ENCODE measurements at regions not wholly inside any gene's neighbourhood (a gene's known extent, or its start where the extent isn't known, plus 50 kb on each side); places are given as distances from the start of the nearest gene placed in this dataset.

- Histone ChIP-seq H3K9me3 (ENCODE audit: insufficient read depth, low read length, severe bottlenecking) (no peaks in the 10 kb centered on the region), H3K27ac (ENCODE audit: low read length) (no peak overlapping the region), H3K4me2 (ENCODE audit: insufficient read depth, low read length) (no peak overlapping the region), H2AFZ (ENCODE audit: low read depth, low read length) (no peak overlapping the region), H3K4me3 (ENCODE audit: low read depth in 1 of 2, low read length in 2 of 2) (no peak overlapping the region), H3K27me3 (ENCODE audit: insufficient read depth, low read length, poor library complexity) (no peaks in the 10 kb centered on the region), H3K79me2 (ENCODE audit: insufficient read depth, low read length) (no peaks in the 10 kb centered on the region), H4K20me1 (ENCODE audit: insufficient read depth, low read length) (no peaks in the 10 kb centered on the region), H3K4me1 (ENCODE audit: insufficient read depth, low read length) (no peaks in the 10 kb centered on the region), H3K9ac (ENCODE audit: low read depth, low read length) (no peak overlapping the region), H3K36me3 (ENCODE audit: insufficient read depth, low read length) (no peaks in the 10 kb centered on the region)
- ATAC-seq (ENCODE audit: insufficient read depth, low read depth), result no peak
- TF ChIP-seq EZH2 (IDR thresholded peaks at IDR 0.05; ENCODE audit: borderline replicate concordance, low read depth, low read length, severe bottlenecking) (no peak), CTCF (IDR thresholded peaks at IDR 0.05; ENCODE audit: borderline replicate concordance, extremely low read depth, low read length, poor library complexity, severe bottlenecking) (no peak)
- DNase-seq, result no peak
Measured at GRCh38 chr14:27386391-27386790, 788.6 kb upstream of the NOVA1 start.

- no peak for DNase-seq
- H3K4me3 ChIP-seq (ENCODE audit: low read depth in 1 of 2, low read length in 2 of 2), result no peak overlapping the region
- no peaks in the 10 kb centered on the region for H4K20me1 ChIP-seq (ENCODE audit: insufficient read depth, low read length)
- no peaks in the 10 kb centered on the region for H3K36me3 ChIP-seq (ENCODE audit: insufficient read depth, low read length)
- no peaks in the 10 kb centered on the region for H3K4me1 ChIP-seq (ENCODE audit: insufficient read depth, low read length)
- ATAC-seq (ENCODE audit: insufficient read depth, low read depth), result no peak
- no peak overlapping the region for H3K9ac ChIP-seq (ENCODE audit: low read depth, low read length)
- TF ChIP-seq EZH2 (IDR thresholded peaks at IDR 0.05; ENCODE audit: borderline replicate concordance, low read depth, low read length, severe bottlenecking), result no peak
- TF ChIP-seq CTCF (IDR thresholded peaks at IDR 0.05; ENCODE audit: borderline replicate concordance, extremely low read depth, low read length, poor library complexity, severe bottlenecking), result no peak
- H3K27ac ChIP-seq (ENCODE audit: low read length), result no peak overlapping the region
- no peaks in the 10 kb centered on the region for H3K79me2 ChIP-seq (ENCODE audit: insufficient read depth, low read length)
- no peak overlapping the region for H3K4me2 ChIP-seq (ENCODE audit: insufficient read depth, low read length)
- no peaks in the 10 kb centered on the region for H3K9me3 ChIP-seq (ENCODE audit: insufficient read depth, low read length, severe bottlenecking)
- H3K27me3 ChIP-seq (ENCODE audit: insufficient read depth, low read length, poor library complexity), result no peaks in the 10 kb centered on the region
- no peak overlapping the region for H2AFZ ChIP-seq (ENCODE audit: low read depth, low read length)
Measured at GRCh38 chr14:27387463-27387862, 789.6 kb upstream of the NOVA1 start.

DNA sequence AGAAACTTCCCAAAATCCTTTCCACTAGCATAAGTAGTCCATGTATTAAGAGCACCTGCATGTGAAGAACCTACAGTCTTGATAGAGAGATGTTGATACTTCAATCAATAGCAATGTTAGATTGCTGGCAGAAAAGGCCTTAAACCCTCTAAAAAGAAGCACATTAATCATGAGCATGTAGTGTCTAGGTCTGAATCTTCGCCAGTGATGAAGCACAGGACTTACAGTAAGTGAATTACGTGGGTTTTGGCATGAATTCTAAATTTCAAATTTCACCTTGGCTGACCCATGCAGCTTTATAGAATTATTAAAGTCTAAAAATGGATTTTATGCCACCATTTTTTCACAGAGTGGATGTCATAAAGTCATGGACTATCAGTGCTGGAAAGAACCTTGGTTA is 791.6 kb upstream of the NOVA1 start:
- no peak overlapping the region for H3K27ac ChIP-seq (ENCODE audit: low read length)
- DNase-seq (no peak), ATAC-seq (ENCODE audit: insufficient read depth, low read depth) (no peak)
- no peaks in the 10 kb centered on the region for H3K27me3 ChIP-seq (ENCODE audit: insufficient read depth, low read length, poor library complexity)
- H3K9me3 ChIP-seq (ENCODE audit: insufficient read depth, low read length, severe bottlenecking), result no peaks in the 10 kb centered on the region
- TF ChIP-seq CTCF (IDR thresholded peaks at IDR 0.05; ENCODE audit: borderline replicate concordance, extremely low read depth, low read length, poor library complexity, severe bottlenecking), result no peak
- no peak for TF ChIP-seq EZH2 (IDR thresholded peaks at IDR 0.05; ENCODE audit: borderline replicate concordance, low read depth, low read length, severe bottlenecking)
- no peaks in the 10 kb centered on the region for H3K36me3 ChIP-seq (ENCODE audit: insufficient read depth, low read length)
- no peaks in the 10 kb centered on the region for H4K20me1 ChIP-seq (ENCODE audit: insufficient read depth, low read length)
- no peak overlapping the region for H2AFZ ChIP-seq (ENCODE audit: low read depth, low read length)
- no peak overlapping the region for H3K4me2 ChIP-seq (ENCODE audit: insufficient read depth, low read length)
- H3K4me1 ChIP-seq (ENCODE audit: insufficient read depth, low read length), result no peaks in the 10 kb centered on the region
- no peak overlapping the region for H3K9ac ChIP-seq (ENCODE audit: low read depth, low read length)
- H3K79me2 ChIP-seq (ENCODE audit: insufficient read depth, low read length), result no peaks in the 10 kb centered on the region
- H3K4me3 ChIP-seq (ENCODE audit: low read depth in 1 of 2, low read length in 2 of 2), result no peak overlapping the region

- Histone ChIP-seq H3K4me3 (ENCODE audit: low read depth in 1 of 2, low read length in 2 of 2) (no peak overlapping the region), H4K20me1 (ENCODE audit: insufficient read depth, low read length) (no peaks in the 10 kb centered on the region), H3K79me2 (ENCODE audit: insufficient read depth, low read length) (no peaks in the 10 kb centered on the region), H3K36me3 (ENCODE audit: insufficient read depth, low read length) (no peaks in the 10 kb centered on the region), H3K27ac (ENCODE audit: low read length) (no peak overlapping the region), H3K4me2 (ENCODE audit: insufficient read depth, low read length) (no peak overlapping the region), H2AFZ (ENCODE audit: low read depth, low read length) (no peak overlapping the region), H3K27me3 (ENCODE audit: insufficient read depth, low read length, poor library complexity) (no peaks in the 10 kb centered on the region), H3K9ac (ENCODE audit: low read depth, low read length) (no peak overlapping the region), H3K4me1 (ENCODE audit: insufficient read depth, low read length) (no peaks in the 10 kb centered on the region), H3K9me3 (ENCODE audit: insufficient read depth, low read length, severe bottlenecking) (no peaks in the 10 kb centered on the region)
- DNase-seq (no peak), ATAC-seq (ENCODE audit: insufficient read depth, low read depth) (no peak)
- TF ChIP-seq CTCF (IDR thresholded peaks at IDR 0.05; ENCODE audit: borderline replicate concordance, extremely low read depth, low read length, poor library complexity, severe bottlenecking) (no peak), EZH2 (IDR thresholded peaks at IDR 0.05; ENCODE audit: borderline replicate concordance, low read depth, low read length, severe bottlenecking) (no peak)
Measured at GRCh38 chr14:27390155-27390554, 792.3 kb upstream of the NOVA1 start.
